ENCODE measurements at regions not wholly inside any gene's neighbourhood (a gene's known extent, or its start where the extent isn't known, plus 50 kb on each side); places are given as distances from the start of the nearest gene placed in this dataset.

DNA sequence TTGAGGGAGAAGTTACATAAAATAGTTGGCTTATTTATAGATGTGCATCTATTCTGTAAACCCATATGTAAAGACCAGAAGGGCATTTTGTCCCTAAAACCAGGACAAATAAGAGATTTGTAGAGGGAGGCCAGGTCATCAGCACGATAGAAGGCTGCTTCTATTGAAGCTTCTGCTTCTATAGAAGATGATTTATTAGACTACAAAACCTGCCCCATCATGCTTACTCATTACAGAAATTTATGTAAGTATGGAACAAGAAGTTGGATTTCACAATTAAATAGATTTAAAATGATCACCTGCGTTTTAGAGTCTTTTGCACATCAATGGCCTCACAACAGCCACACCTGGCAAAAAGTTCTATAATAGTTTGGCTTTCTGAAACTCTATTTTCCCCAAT, 183.5 kb downstream of the DUSP10 start:
- TF ChIP-seq, protein P1, sequence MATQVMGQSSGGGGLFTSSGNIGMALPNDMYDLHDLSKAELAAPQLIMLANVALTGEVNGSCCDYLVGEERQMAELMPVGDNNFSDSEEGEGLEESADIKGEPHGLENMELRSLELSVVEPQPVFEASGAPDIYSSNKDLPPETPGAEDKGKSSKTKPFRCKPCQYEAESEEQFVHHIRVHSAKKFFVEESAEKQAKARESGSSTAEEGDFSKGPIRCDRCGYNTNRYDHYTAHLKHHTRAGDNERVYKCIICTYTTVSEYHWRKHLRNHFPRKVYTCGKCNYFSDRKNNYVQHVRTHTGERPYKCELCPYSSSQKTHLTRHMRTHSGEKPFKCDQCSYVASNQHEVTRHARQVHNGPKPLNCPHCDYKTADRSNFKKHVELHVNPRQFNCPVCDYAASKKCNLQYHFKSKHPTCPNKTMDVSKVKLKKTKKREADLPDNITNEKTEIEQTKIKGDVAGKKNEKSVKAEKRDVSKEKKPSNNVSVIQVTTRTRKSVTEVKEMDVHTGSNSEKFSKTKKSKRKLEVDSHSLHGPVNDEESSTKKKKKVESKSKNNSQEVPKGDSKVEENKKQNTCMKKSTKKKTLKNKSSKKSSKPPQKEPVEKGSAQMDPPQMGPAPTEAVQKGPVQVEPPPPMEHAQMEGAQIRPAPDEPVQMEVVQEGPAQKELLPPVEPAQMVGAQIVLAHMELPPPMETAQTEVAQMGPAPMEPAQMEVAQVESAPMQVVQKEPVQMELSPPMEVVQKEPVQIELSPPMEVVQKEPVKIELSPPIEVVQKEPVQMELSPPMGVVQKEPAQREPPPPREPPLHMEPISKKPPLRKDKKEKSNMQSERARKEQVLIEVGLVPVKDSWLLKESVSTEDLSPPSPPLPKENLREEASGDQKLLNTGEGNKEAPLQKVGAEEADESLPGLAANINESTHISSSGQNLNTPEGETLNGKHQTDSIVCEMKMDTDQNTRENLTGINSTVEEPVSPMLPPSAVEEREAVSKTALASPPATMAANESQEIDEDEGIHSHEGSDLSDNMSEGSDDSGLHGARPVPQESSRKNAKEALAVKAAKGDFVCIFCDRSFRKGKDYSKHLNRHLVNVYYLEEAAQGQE (IDR thresholded peaks at IDR 0.05; ENCODE audit: insufficient replicate concordance, low read depth), result no peak
- TF ChIP-seq GABPA (IDR thresholded peaks at IDR 0.05; ENCODE audit: low read depth) (no peak), CTCF (IDR thresholded peaks at IDR 0.05; ENCODE audit: insufficient read depth, low read length) (no peak), POLR2AphosphoS5 (IDR thresholded peaks at IDR 0.05; ENCODE audit: low read depth) (no peak), SPI1 (IDR thresholded peaks at IDR 0.05; ENCODE audit: borderline replicate concordance, low read depth) (no peak)
- H3K27me3 ChIP-seq (ENCODE audit: insufficient read depth, poor library complexity, severe bottlenecking), result no peaks in the 10 kb centered on the region
- H3K4me3 ChIP-seq (replicated peaks; ENCODE audit: insufficient read depth, low read length), result no peak overlapping the region
- DNase-seq (ENCODE audit: low read depth in 1 of 2, low spot score in 1 of 2), result no peak
- H3K27ac ChIP-seq (replicated peaks), result no peak overlapping the region

DNA sequence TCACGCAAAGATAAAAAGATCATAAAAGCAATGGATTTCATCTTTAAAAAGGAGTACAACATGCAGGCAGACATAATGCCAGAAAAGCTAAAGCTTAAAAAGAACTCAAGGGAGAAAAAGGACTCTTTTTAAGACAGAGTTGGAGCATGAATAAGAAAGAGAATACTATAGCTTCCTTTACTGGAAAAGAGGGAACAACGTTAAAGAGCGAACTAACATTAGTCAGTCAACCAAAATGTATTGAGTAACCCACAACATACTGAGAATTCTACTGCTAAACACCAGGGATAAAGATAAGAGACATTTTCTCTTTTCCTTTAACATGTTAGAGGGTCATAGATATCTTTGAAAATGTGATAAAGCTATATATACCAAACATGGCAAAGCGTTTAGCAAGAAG, 182.0 kb downstream of the DUSP10 start:
- Histone ChIP-seq H3K27me3 (ENCODE audit: insufficient read depth, poor library complexity, severe bottlenecking) (no peaks in the 10 kb centered on the region), H3K4me3 (replicated peaks; ENCODE audit: insufficient read depth, low read length) (no peak overlapping the region), H3K27ac (replicated peaks) (no peak overlapping the region)
- no peak for TF ChIP-seq SPI1 (IDR thresholded peaks at IDR 0.05; ENCODE audit: borderline replicate concordance, low read depth)
- no peak for TF ChIP-seq CTCF (IDR thresholded peaks at IDR 0.05; ENCODE audit: insufficient read depth, low read length)
- no peak for TF ChIP-seq GABPA (IDR thresholded peaks at IDR 0.05; ENCODE audit: low read depth)
- TF ChIP-seq, protein P1 (IDR thresholded peaks at IDR 0.05; ENCODE audit: insufficient replicate concordance, low read depth), result no peak
- no peak for TF ChIP-seq POLR2AphosphoS5 (IDR thresholded peaks at IDR 0.05; ENCODE audit: low read depth)
- no peak for DNase-seq (ENCODE audit: low read depth in 1 of 2, low spot score in 1 of 2)

GRCh38 chr1:221562542-221563475, 179.1 kb downstream of the DUSP10 start:
- DNase-seq (ENCODE audit: low read depth in 1 of 2, low spot score in 1 of 2), result no peak
- Histone ChIP-seq H3K27ac (replicated peaks) (no peak overlapping the region), H3K4me3 (replicated peaks; ENCODE audit: insufficient read depth, low read length) (no peak overlapping the region), H3K27me3 (ENCODE audit: insufficient read depth, poor library complexity, severe bottlenecking) (no peaks in the 10 kb centered on the region)
- TF ChIP-seq GABPA (IDR thresholded peaks at IDR 0.05; ENCODE audit: low read depth) (no peak), CTCF (IDR thresholded peaks at IDR 0.05; ENCODE audit: insufficient read depth, low read length) (no peak), SPI1 (IDR thresholded peaks at IDR 0.05; ENCODE audit: borderline replicate concordance, low read depth) (no peak), POLR2AphosphoS5 (IDR thresholded peaks at IDR 0.05; ENCODE audit: low read depth) (no peak)
- TF ChIP-seq, protein P1 (IDR thresholded peaks at IDR 0.05; ENCODE audit: insufficient replicate concordance, low read depth), result no peak
